DOHH2 (cell line): ENCODE measurements at regions not wholly inside any gene's neighbourhood (a gene's known extent, or its start where the extent isn't known, plus 50 kb on each side); places are given as distances from the start of the nearest gene placed in this dataset.

Experiments
- H3F3A ChIP-seq: fragments of 200-600 bp; sonication (generic), shearing (Covaris generic); 2 replicates; pipeline ENCODE4 v1.6.0; 2016; ENCODE audit warnings: antibody characterized with exemption, mild to moderate bottlenecking; ENCODE audit not compliant: control insufficient read depth, insufficient read depth
- H3K27ac ChIP-seq: fragments of 200-600 bp; sonication (generic); 2 replicates; pipeline ENCODE4 v1.5.1; 2014; ENCODE audit warnings: low read depth, mild to moderate bottlenecking, low read length, moderate library complexity
- H3K27me3 ChIP-seq: fragments of 200-600 bp; sonication (generic); 2 replicates; pipeline ENCODE4 v1.6.1; 2014; ENCODE audit warnings: mild to moderate bottlenecking, low read length, mixed read lengths; ENCODE audit not compliant: control insufficient read depth
- H3K36me3 ChIP-seq: fragments of 200-600 bp; sonication (generic); 2 replicates; pipeline ENCODE4 v1.6.1; 2014; ENCODE audit warnings: mild to moderate bottlenecking, low read length, moderate library complexity, mixed read lengths; ENCODE audit not compliant: control insufficient read depth
- H3K4me1 ChIP-seq: fragments of 200-600 bp; sonication (generic); 2 replicates; pipeline ENCODE4 v1.6.1; 2014; ENCODE audit warnings: mild to moderate bottlenecking, low read length, mixed read lengths; ENCODE audit not compliant: control insufficient read depth
- H3K4me2 ChIP-seq: fragments of 200-600 bp; sonication (generic); 2 replicates; pipeline ENCODE4 v1.6.0; 2014; ENCODE audit warnings: mild to moderate bottlenecking, low read length, moderate library complexity
- H3K4me3 ChIP-seq: fragments of 200-600 bp; sonication (generic); 2 replicates; pipeline ENCODE4 v1.5.1; 2014; ENCODE audit warnings: mild to moderate bottlenecking, low read length, mixed read lengths
- H3K79me2 ChIP-seq: fragments of 200-600 bp; sonication (generic); 2 replicates; pipeline ENCODE4 v1.6.1; 2014; ENCODE audit warnings: mild to moderate bottlenecking, low read length, mixed read lengths; ENCODE audit not compliant: control insufficient read depth
- H3K9me2 ChIP-seq: fragments of 200-600 bp; sonication (generic); replicated peaks from 2 replicates; pipeline ENCODE4 v1.6.1; 2014; ENCODE audit warnings: mild to moderate bottlenecking, low read length, mixed read lengths; ENCODE audit not compliant: control insufficient read depth
- H3K9me3 ChIP-seq: fragments of 200-600 bp; sonication (generic); 2 replicates; pipeline ENCODE4 v1.6.1; 2014; ENCODE audit warnings: antibody characterized with exemption, low read length, mixed read lengths; ENCODE audit not compliant: control insufficient read depth, insufficient read depth
- H4K20me1 ChIP-seq: fragments of 200-600 bp; sonication (generic); 2 replicates; pipeline ENCODE4 v1.6.0; 2014; ENCODE audit warnings: low read depth, mild to moderate bottlenecking, antibody characterized with exemption, low read length, moderate library complexity; ENCODE audit not compliant: control insufficient read depth, insufficient read depth
- CTCF ChIP-seq: fragments of 200-600 bp; sonication (generic); IDR thresholded peaks from one replicate; pipeline ENCODE4 v1.5.1; 2014; ENCODE audit warnings: antibody characterized with exemption, mild to moderate bottlenecking, low read depth, low read length; ENCODE audit not compliant: poor library complexity, severe bottlenecking
- EZH2phosphoT487 ChIP-seq: fragments of 200-600 bp; sonication (generic); IDR thresholded peaks from 2 replicates; pipeline ENCODE4 v1.6.1; 2017; ENCODE audit warnings: borderline replicate concordance, mild to moderate bottlenecking, antibody characterized with exemption, low read length, moderate library complexity, mixed read lengths

- H3K9me3 ChIP-seq: no peaks in the 10 kb centered on the region
- no peak overlapping the region for H3K4me2 ChIP-seq
- no peaks in the 10 kb centered on the region for H3F3A ChIP-seq
- no peaks in the 10 kb centered on the region for H3K36me3 ChIP-seq
- H3K9me2 ChIP-seq: no peaks in the 10 kb centered on the region
- H3K27me3 ChIP-seq: no peaks in the 10 kb centered on the region
- TF ChIP-seq CTCF (no peak), EZH2phosphoT487 (no peak)
- no peaks in the 10 kb centered on the region for H4K20me1 ChIP-seq
- no peak overlapping the region for H3K4me3 ChIP-seq
- no peaks in the 10 kb centered on the region for H3K79me2 ChIP-seq
- H3K4me1 ChIP-seq: no peaks in the 10 kb centered on the region
- no peak overlapping the region for H3K27ac ChIP-seq
These were observed 101.8 kb downstream of the CETN3 start for GRCh38 chr5:90307782-90308181.

GRCh38 chr5:90307322-90307721 lies 102.2 kb downstream of the CETN3 start:
- Histone ChIP-seq H3F3A (no peaks in the 10 kb centered on the region), H3K36me3 (no peaks in the 10 kb centered on the region), H3K9me3 (no peaks in the 10 kb centered on the region), H3K9me2 (no peaks in the 10 kb centered on the region), H3K4me2 (no peak overlapping the region), H3K4me3 (no peak overlapping the region), H3K27ac (no peak overlapping the region), H3K27me3 (no peaks in the 10 kb centered on the region), H3K4me1 (no peaks in the 10 kb centered on the region), H4K20me1 (no peaks in the 10 kb centered on the region), H3K79me2 (no peaks in the 10 kb centered on the region)
- TF ChIP-seq EZH2phosphoT487 (no peak), CTCF (no peak)

- H3K79me2 ChIP-seq: no peaks in the 10 kb centered on the region
- H3K36me3 ChIP-seq: no peaks in the 10 kb centered on the region
- no peaks in the 10 kb centered on the region for H3K27me3 ChIP-seq
- no peaks in the 10 kb centered on the region for H3K4me1 ChIP-seq
- no peak overlapping the region for H3K4me3 ChIP-seq
- no peaks in the 10 kb centered on the region for H4K20me1 ChIP-seq
- H3K9me3 ChIP-seq: no peaks in the 10 kb centered on the region
- no peak overlapping the region for H3K4me2 ChIP-seq
- TF ChIP-seq EZH2phosphoT487 (no peak), CTCF (no peak)
- no peaks in the 10 kb centered on the region for H3K9me2 ChIP-seq
- no peak overlapping the region for H3K27ac ChIP-seq
- no peaks in the 10 kb centered on the region for H3F3A ChIP-seq
These were observed 102.9 kb downstream of the CETN3 start for GRCh38 chr5:90306613-90307012.
